Astrocyte of the spinal cord (primary cell): ENCODE measurements at regions not wholly inside any gene's neighbourhood (a gene's known extent, or its start where the extent isn't known, plus 50 kb on each side); places are given as distances from the start of the nearest gene placed in this dataset.

ENCODE experiments used
- DNase-seq: peaks from one replicate; pipeline ENCODE4 v3.0.0; 2011; ENCODE audit warnings: low read depth, low spot score
- H3K4me3 ChIP-seq: 2 replicates; pipeline ENCODE4 v1.5.1; 2011; ENCODE audit warnings: low read depth, mild to moderate bottlenecking, low read length, moderate library complexity
- in situ Hi-C: cut with HindIII; loops from 2 replicates; pipeline ENCODE4 v1.10.0; 2017; ENCODE audit warnings: low sequenced_read_pairs
- TF ChIP-seq, protein P1 (sequence below): IDR thresholded peaks from 2 replicates; pipeline ENCODE4 v1.5.1; 2012; ENCODE audit warnings: low read depth, mild to moderate bottlenecking, low read length, inconsistent platforms

DNA sequence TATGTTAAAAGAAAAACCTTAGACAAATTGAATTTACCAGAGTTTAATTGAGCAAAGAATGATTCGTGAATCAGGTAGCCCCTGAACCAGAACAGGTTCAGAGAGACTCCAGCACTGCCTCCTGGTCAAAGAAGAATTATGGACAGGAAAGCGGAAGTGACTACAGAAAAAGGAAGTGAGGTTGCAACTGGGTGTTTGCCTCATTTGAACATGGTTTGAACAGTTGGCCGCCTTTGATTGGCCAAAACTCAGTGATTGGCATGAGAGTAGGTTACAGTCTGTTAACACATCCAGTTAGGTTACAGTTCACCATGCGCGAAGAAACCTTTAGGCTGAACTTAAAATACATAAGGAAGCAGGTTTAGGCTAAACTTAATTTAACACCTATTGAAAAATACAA is 248.8 kb downstream of the TFAP2A start:
- DNase-seq: no peak
- in situ Hi-C loops: no loop called here
- TF ChIP-seq, protein P1, sequence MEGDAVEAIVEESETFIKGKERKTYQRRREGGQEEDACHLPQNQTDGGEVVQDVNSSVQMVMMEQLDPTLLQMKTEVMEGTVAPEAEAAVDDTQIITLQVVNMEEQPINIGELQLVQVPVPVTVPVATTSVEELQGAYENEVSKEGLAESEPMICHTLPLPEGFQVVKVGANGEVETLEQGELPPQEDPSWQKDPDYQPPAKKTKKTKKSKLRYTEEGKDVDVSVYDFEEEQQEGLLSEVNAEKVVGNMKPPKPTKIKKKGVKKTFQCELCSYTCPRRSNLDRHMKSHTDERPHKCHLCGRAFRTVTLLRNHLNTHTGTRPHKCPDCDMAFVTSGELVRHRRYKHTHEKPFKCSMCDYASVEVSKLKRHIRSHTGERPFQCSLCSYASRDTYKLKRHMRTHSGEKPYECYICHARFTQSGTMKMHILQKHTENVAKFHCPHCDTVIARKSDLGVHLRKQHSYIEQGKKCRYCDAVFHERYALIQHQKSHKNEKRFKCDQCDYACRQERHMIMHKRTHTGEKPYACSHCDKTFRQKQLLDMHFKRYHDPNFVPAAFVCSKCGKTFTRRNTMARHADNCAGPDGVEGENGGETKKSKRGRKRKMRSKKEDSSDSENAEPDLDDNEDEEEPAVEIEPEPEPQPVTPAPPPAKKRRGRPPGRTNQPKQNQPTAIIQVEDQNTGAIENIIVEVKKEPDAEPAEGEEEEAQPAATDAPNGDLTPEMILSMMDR: no peak
- H3K4me3 ChIP-seq: no peak overlapping the region

DNA sequence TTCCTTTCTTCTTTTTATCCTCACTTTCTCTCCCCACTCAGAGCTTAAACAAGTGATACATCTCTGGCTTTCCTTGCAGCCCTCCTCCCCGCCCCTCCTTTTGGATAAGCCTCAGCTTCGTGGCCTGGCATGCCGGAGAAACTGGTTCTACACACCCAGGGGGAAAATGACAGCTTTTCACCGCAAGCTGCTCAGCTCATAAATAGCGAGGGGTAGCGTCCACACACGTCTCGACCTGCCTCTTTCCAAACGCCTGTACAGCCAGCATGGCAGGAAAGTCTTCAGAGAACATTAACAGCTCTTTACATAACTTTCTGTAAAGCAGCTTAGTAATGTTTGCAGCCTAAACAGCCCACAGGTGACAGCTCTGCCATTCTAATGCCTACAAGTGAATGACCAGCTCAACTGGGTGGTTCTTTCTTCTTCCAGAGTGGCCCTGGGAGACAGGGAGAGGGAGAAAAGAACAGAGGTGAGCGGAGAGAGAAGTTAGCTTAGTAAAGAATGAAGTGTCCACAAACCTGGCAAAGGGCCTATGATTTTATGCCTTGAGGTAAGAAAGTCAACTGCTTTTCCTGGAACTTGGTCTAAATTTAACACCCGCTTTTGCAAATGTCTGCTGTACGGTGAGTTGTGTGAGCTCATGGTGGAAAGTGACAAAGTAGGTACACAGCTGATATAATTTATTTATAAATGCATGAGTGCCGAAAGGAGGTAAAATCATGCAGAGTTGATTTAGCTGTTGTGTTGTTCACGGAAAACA is 251.5 kb downstream of the TFAP2A start:
- H3K4me3 ChIP-seq: no peak overlapping the region
- TF ChIP-seq, protein P1: no peak
- DNase-seq: no peak
- in situ Hi-C loops: no loop called here

DNA sequence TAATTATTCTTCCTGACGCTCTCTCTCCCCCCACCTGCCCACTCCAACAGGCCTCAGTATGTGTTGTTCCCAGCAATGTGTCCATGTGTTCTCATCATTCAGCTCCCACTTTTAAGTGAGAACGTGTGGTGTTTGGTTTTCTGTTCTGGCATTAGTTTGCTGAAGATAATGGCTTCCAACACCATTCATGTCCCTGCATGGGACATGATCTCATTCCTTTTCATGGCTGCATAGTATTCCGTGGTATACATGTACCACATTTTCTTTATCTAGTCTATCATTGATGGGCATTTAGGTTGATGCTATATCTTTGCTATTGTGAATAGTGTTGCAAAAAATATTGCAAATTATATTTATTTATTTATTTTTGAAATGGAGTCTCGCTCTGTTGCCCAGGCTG is 258.0 kb downstream of the TFAP2A start:
- TF ChIP-seq, protein P1: no peak
- in situ Hi-C loops: no loop called here
- DNase-seq: no peak
- H3K4me3 ChIP-seq: no peak overlapping the region

DNA sequence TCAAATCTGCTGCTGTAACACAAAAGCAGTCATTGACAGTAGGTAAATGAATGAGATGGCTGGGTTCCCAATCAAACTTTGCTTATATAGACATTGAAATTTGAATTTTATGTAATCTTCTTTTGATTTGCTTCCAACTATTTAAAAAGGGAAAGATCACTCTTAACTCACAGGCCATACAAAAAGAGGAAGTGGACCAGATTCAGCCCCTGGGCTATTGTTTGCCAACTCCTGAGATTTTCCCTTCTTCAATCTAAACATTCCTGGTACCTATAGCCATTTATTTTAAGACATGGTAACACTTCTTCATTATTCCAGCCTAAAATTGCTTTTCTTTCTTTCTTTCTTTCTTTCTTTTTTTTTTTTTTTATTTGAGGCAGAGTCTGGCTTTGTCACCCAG is 260.6 kb downstream of the TFAP2A start:
- no peak for DNase-seq
- in situ Hi-C loops: no loop called here
- H3K4me3 ChIP-seq: no peak overlapping the region
- TF ChIP-seq, protein P1: no peak

DNA sequence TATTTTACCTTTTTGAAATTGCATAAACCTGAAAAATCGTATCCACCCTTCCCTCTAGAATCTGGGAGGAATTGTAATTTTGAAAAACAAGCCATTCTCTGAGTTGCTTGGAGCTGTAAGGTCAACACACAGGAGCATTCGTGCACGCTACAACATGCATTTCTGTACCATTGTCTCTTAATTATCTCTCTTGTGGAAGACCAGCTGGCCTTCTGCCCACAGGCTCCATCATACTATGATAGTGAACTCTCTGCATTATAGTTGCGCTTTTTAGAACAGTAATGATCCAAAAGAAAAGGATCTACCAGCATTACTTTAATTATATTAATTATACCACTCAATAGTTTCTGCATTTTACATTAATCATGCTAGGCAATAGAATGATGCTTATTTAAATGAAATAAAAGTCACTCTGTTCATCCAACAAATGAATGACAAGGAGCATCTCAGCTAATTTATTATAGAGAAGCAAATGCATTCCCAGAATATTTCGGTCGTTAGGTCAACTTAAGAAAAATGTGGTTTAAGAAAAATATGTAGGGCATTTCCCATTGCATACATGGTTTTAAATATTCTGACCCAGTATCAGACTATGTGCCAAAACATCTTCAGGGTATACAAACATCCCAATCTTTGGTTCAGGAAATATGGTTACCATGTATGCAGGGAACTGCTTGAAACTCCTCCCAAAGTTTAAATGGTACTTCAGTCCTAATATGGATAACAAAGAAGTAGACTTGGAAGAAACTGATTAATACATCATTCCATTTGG is 263.5 kb downstream of the TFAP2A start:
- in situ Hi-C loops: no loop called here
- DNase-seq: no peak
- TF ChIP-seq, protein P1: no peak

DNA sequence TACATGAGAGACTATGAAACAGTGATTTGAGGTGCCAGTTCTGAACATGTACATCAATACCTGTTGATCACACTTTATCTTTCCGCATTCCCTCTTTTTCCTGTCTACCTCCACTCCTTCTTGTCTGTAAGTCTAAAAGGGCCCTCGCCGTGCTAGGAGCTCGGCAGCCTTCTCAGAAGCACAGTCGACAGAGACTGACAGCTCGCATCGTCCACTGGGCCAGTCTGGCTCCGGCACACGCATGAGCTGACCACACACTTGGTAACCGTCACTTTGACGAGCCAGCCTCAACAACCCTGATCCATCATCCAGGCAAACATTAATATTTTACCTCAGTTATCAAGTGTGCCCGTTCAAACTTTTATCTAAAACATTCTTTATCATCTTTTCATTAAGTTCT is 265.3 kb downstream of the TFAP2A start:
- H3K4me3 ChIP-seq: no peak overlapping the region
- no peak for DNase-seq
- TF ChIP-seq, protein P1: no peak
- in situ Hi-C loops: no loop called here

More for the DNA sequence above, 263.5 kb downstream of the TFAP2A start:
- H3K4me3 ChIP-seq: no peak overlapping the region
